OCI-LY7 (cell line): ENCODE measurements at regions not wholly inside any gene's neighbourhood (a gene's known extent, or its start where the extent isn't known, plus 50 kb on each side); places are given as distances from the start of the nearest gene placed in this dataset.

ENCODE experiments used
- BruUV-seq: library from RNA; stranded (reverse); fragments of 400-500 nt; replicated peaks from 2 replicates; lab custom pipeline; 2021; lab: Mats Ljungman, UMichigan
- CTCF ChIA-PET: fragments of 300-600 bp; sonication (Branson Sonifier 250); formaldehyde crosslinking; loops from one replicate; lab custom pipeline; 2022; ENCODE audit warnings: antibody characterized with exemption; ENCODE audit not compliant: unreplicated experiment; lab: Charles Lee
- POLR2A ChIA-PET: fragments of 300-600 bp; sonication (Branson Sonifier 250); formaldehyde crosslinking; loops from one replicate; lab custom pipeline; 2022; ENCODE audit warnings: antibody characterized with exemption; lab: Charles Lee
- DNase-seq: peaks from one replicate; pipeline ENCODE4 v3.0.0-alpha.2; 2015; ENCODE audit warnings: low spot score
- H2AFZ ChIP-seq: fragments of 200-600 bp; sonication (generic), shearing (Covaris generic); 2 replicates; pipeline ENCODE4 v1.6.1; 2014; ENCODE audit warnings: mild to moderate bottlenecking, antibody characterized with exemption, low read length, moderate library complexity
- H3K27ac ChIP-seq: fragments of 200-600 bp; sonication (generic); 2 replicates; pipeline ENCODE4 v1.5.1; 2014; ENCODE audit warnings: mixed run types, low read depth, mild to moderate bottlenecking, moderate library complexity, low read length, inconsistent platforms; ENCODE audit not compliant: poor library complexity, severe bottlenecking
- H3K36me3 ChIP-seq: fragments of 200-600 bp; sonication (generic); 2 replicates; pipeline ENCODE4 v1.6.1; 2014; ENCODE audit warnings: mild to moderate bottlenecking, antibody characterized with exemption, low read length, moderate library complexity, mixed read lengths; ENCODE audit not compliant: insufficient read depth
- H3K4me1 ChIP-seq: fragments of 200-600 bp; sonication (generic); 2 replicates; pipeline ENCODE4 v1.5.1; 2014; ENCODE audit warnings: mild to moderate bottlenecking, low read length; ENCODE audit not compliant: insufficient read depth, poor library complexity, severe bottlenecking
- H3K4me2 ChIP-seq: fragments of 200-600 bp; sonication (generic); 2 replicates; pipeline ENCODE4 v1.6.1; 2014; ENCODE audit warnings: mild to moderate bottlenecking, low read length
- H3K4me3 ChIP-seq: fragments of 200-600 bp; sonication (generic); 2 replicates; pipeline ENCODE4 v1.5.1; 2014; ENCODE audit warnings: mild to moderate bottlenecking, low read depth, low read length; ENCODE audit not compliant: poor library complexity, severe bottlenecking
- H3K79me2 ChIP-seq: fragments of 200-600 bp; sonication (generic); 2 replicates; pipeline ENCODE4 v1.6.1; 2016; ENCODE audit warnings: low read depth, mild to moderate bottlenecking, low read length, moderate library complexity, mixed read lengths; ENCODE audit not compliant: insufficient read depth
- H3K9me2 ChIP-seq: fragments of 200-600 bp; sonication (generic); 2 replicates; pipeline ENCODE4 v1.6.1; 2016; ENCODE audit warnings: mild to moderate bottlenecking, low read length, mixed read lengths; ENCODE audit not compliant: insufficient read depth
- H3K9me3 ChIP-seq: fragments of 200-600 bp; sonication (generic); 2 replicates; pipeline ENCODE4 v1.6.1; 2014; ENCODE audit warnings: mild to moderate bottlenecking, mixed run types, low read length, mixed read lengths
- H4K20me1 ChIP-seq: fragments of 200-600 bp; sonication (generic); 2 replicates; pipeline ENCODE4 v1.6.1; 2014; ENCODE audit warnings: mild to moderate bottlenecking, antibody characterized with exemption, low read length, moderate library complexity, mixed read lengths; ENCODE audit not compliant: insufficient read depth
- CTCF ChIP-seq: fragments of 200-600 bp; sonication (generic); conservative IDR thresholded peaks from 2 replicates; pipeline ENCODE4 v1.5.1; 2014; ENCODE audit warnings: mild to moderate bottlenecking, antibody characterized with exemption, low read length, moderate library complexity, mixed read lengths
- EZH2phosphoT487 ChIP-seq: fragments of 200-600 bp; sonication (generic); IDR thresholded peaks from 2 replicates; pipeline ENCODE4 v1.6.1; 2018; ENCODE audit warnings: low read depth, borderline replicate concordance, mild to moderate bottlenecking, mixed run types, antibody characterized with exemption, low read length, moderate library complexity, mixed read lengths
- intact Hi-C: fragments of 100-400 bp; cut with micrococcal nuclease; formaldehyde crosslinking; loops from one replicate; pipeline ENCODE4 v1.10.0; 2022; ENCODE audit not compliant: unreplicated experiment

- H3K36me3 ChIP-seq = no peaks in the 10 kb centered on the region
- H3K9me2 ChIP-seq = no peaks in the 10 kb centered on the region
- intact Hi-C loops = no loop called here
- no peak overlapping the region for H3K27ac ChIP-seq
- H3K4me2 ChIP-seq = no peak overlapping the region
- CTCF ChIA-PET = no interaction called here
- no peaks in the 10 kb centered on the region for H3K4me1 ChIP-seq
- DNase-seq = no peak
- no peaks in the 10 kb centered on the region for H4K20me1 ChIP-seq
- no peak overlapping the region for H2AFZ ChIP-seq
- H3K4me3 ChIP-seq = no peak overlapping the region
- no peak for TF ChIP-seq EZH2phosphoT487
- no peak for TF ChIP-seq CTCF
- no peaks in the 10 kb centered on the region for H3K79me2 ChIP-seq
- no TSS peak for BruUV-seq
- no peaks in the 10 kb centered on the region for H3K9me3 ChIP-seq
- POLR2A ChIA-PET = no interaction called here
Measured at GRCh38 chr18:66752733-66753132, 148.8 kb upstream of the CDH19 start.

GRCh38 chr18:66749481-66750035 lies 145.7 kb upstream of the CDH19 start:
- Histone ChIP-seq H2AFZ (no peak overlapping the region), H4K20me1 (no peaks in the 10 kb centered on the region), H3K9me3 (no peaks in the 10 kb centered on the region), H3K27ac (no peak overlapping the region), H3K9me2 (no peaks in the 10 kb centered on the region), H3K4me3 (no peak overlapping the region), H3K36me3 (no peaks in the 10 kb centered on the region), H3K4me1 (no peaks in the 10 kb centered on the region), H3K4me2 (no peak overlapping the region), H3K79me2 (no peaks in the 10 kb centered on the region)
- no peak for TF ChIP-seq EZH2phosphoT487
- TF ChIP-seq CTCF = no peak
- BruUV-seq = no TSS peak
- no peak for DNase-seq
- POLR2A ChIA-PET = no interaction called here
- intact Hi-C loops = no loop called here
- CTCF ChIA-PET = no interaction called here

- Histone ChIP-seq H3K9me2 (no peaks in the 10 kb centered on the region), H3K9me3 (no peaks in the 10 kb centered on the region), H2AFZ (no peak overlapping the region), H3K4me3 (no peak overlapping the region), H3K79me2 (no peaks in the 10 kb centered on the region), H3K4me2 (no peak overlapping the region), H3K36me3 (no peaks in the 10 kb centered on the region), H3K27ac (no peak overlapping the region), H3K4me1 (no peaks in the 10 kb centered on the region), H4K20me1 (no peaks in the 10 kb centered on the region)
- DNase-seq = no peak
- TF ChIP-seq CTCF (no peak), EZH2phosphoT487 (no peak)
- CTCF ChIA-PET = no interaction called here
- BruUV-seq = no TSS peak
- intact Hi-C loops = no loop called here
- POLR2A ChIA-PET = no interaction called here
Measured at GRCh38 chr18:66749030-66749429, 145.1 kb upstream of the CDH19 start.
